Keratinocyte (primary cell): ENCODE measurements at regions not wholly inside any gene's neighbourhood (a gene's known extent, or its start where the extent isn't known, plus 50 kb on each side); places are given as distances from the start of the nearest gene placed in this dataset.

Source experiments
- DNase-seq: peaks from one replicate; pipeline ENCODE4 v3.0.0-alpha.2; 2011; ENCODE audit warnings: low read depth, missing footprints, low spot score
- FAIRE-seq: peaks from 2 replicates; lab custom pipeline; 2011; peaks lifted over from hg19 to GRCh38; lab: Jason Lieb, UNC
- H2AFZ ChIP-seq: 2 replicates; pipeline ENCODE4 v1.6.0; 2012; ENCODE audit warnings: low read length, control low read depth, inconsistent platforms; ENCODE audit not compliant: control insufficient read depth
- H3K27ac ChIP-seq: 2 replicates; pipeline ENCODE4 v1.5.1; 2011; ENCODE audit warnings: low read length; ENCODE audit not compliant: control insufficient read depth, insufficient read depth
- H3K27me3 ChIP-seq: 3 replicates; pipeline ENCODE4 v1.6.0; 2011; ENCODE audit warnings: low read length; ENCODE audit not compliant: control insufficient read depth, insufficient read depth; ENCODE audit errors: extremely low read depth
- H3K36me3 ChIP-seq, 2 experiments: 2 replicates in 1 of 2; 3 replicates in 1 of 2; pipeline ENCODE4 v1.5.1; 2011; ENCODE audit warnings: low read length in 2 of 2, mild to moderate bottlenecking in 1 of 2; ENCODE audit not compliant: control insufficient read depth in 2 of 2, insufficient read depth in 2 of 2; ENCODE audit errors: extremely low read depth in 1 of 2
- H3K4me1 ChIP-seq: 3 replicates; pipeline ENCODE4 v1.5.1; 2011; ENCODE audit warnings: low read length; ENCODE audit not compliant: control insufficient read depth, insufficient read depth; ENCODE audit errors: extremely low read depth
- H3K4me2 ChIP-seq: 3 replicates; pipeline ENCODE4 v1.6.0; 2011; ENCODE audit warnings: low read depth, low read length; ENCODE audit not compliant: control insufficient read depth, insufficient read depth; ENCODE audit errors: extremely low read depth
- H3K4me3 ChIP-seq, 3 experiments: fragments of 200-600 bp in 1 of 3; sonication (generic) in 1 of 3; 2 replicates in 2 of 3; 3 replicates in 1 of 3; pipeline ENCODE4 v1.5.1; 2011 to 2016; ENCODE audit warnings: low read length in 3 of 3, mild to moderate bottlenecking in 3 of 3, control low read depth in 2 of 3, inconsistent platforms in 1 of 3, low read depth in 1 of 3, mixed read lengths in 1 of 3, mixed run types in 1 of 3, moderate library complexity in 1 of 3; ENCODE audit not compliant: control insufficient read depth in 2 of 3, insufficient read depth in 2 of 3; ENCODE audit errors: extremely low read depth in 1 of 3
- H3K79me2 ChIP-seq: 2 replicates; pipeline ENCODE4 v1.6.0; 2012; ENCODE audit warnings: low read length; ENCODE audit not compliant: control insufficient read depth, insufficient read depth
- H3K9ac ChIP-seq: 3 replicates; pipeline ENCODE4 v1.6.0; 2011; ENCODE audit warnings: low read length; ENCODE audit not compliant: control insufficient read depth, insufficient read depth; ENCODE audit errors: extremely low read depth
- H3K9me1 ChIP-seq: 3 replicates; pipeline ENCODE4 v1.6.0; 2011; ENCODE audit warnings: low read length; ENCODE audit not compliant: control insufficient read depth, insufficient read depth; ENCODE audit errors: extremely low read depth
- H3K9me3 ChIP-seq: 2 replicates; pipeline ENCODE4 v1.5.1; 2012; ENCODE audit warnings: low read depth, low read length; ENCODE audit not compliant: control insufficient read depth
- H4K20me1 ChIP-seq: 3 replicates; pipeline ENCODE4 v1.6.0; 2011; ENCODE audit warnings: low read length; ENCODE audit not compliant: control insufficient read depth, insufficient read depth; ENCODE audit errors: extremely low read depth
- CTCF ChIP-seq, 3 experiments: IDR thresholded peaks in 1 of 3; conservative IDR thresholded peaks in 1 of 3; optimal IDR thresholded peaks in 1 of 3; 2 replicates in 2 of 3; 3 replicates in 1 of 3; pipeline versions ENCODE3 to v1.5.1; 2011; ENCODE audit warnings: low read length in 3 of 3, mild to moderate bottlenecking in 3 of 3, moderate library complexity in 2 of 3, control low read depth in 1 of 3, inconsistent platforms in 1 of 3; ENCODE audit not compliant: insufficient read depth in 2 of 3; ENCODE audit errors: extremely low read depth in 1 of 3
- EZH2 ChIP-seq: IDR thresholded peaks from one replicate; pipeline ENCODE4 v1.6.1; 2012; ENCODE audit warnings: inconsistent platforms, mild to moderate bottlenecking, low read length, moderate library complexity
- dilution Hi-C: fragments of 300-500 bp; cut with MboI; formaldehyde crosslinking; loops from one replicate; pipeline ENCODE4 v1.7.0; 2020; ENCODE audit warnings: low sequenced_read_pairs; ENCODE audit not compliant: extremely low pct_ligation_motif_present

DNA sequence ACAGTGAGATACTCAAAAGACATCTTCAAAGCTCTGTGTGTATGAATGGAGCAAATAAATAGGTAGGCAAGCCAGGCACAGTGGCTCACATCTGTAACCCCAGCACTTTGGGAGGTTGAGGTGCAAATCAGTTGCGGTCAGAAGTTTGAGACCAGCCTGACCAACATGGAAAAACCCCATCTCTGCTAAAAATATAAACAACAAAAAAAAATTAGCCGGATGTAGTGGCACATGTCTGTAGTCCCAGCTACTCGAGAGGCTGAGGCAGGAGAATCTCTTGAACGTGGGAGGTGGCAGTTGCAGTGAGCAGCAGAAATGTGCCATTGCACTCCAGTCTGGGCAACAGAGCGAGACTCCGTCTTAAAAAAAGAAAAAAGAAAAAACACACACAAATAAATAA lies 945.1 kb upstream of the PIK3C3 start:
- no peaks in the 10 kb centered on the region for H3K36me3 ChIP-seq
- no peaks in the 10 kb centered on the region for H4K20me1 ChIP-seq
- H3K27me3 ChIP-seq: no peaks in the 10 kb centered on the region
- H3K9me1 ChIP-seq: no peaks in the 10 kb centered on the region
- no peak overlapping the region for H2AFZ ChIP-seq
- no peak for FAIRE-seq
- DNase-seq: no peak
- dilution Hi-C loops: no loop called here
- H3K27ac ChIP-seq: no peak overlapping the region
- H3K9ac ChIP-seq: no peak overlapping the region
- H3K4me3 ChIP-seq: no peak overlapping the region
- H3K9me3 ChIP-seq: no peaks in the 10 kb centered on the region
- no peaks in the 10 kb centered on the region for H3K4me1 ChIP-seq
- no peak overlapping the region for H3K4me2 ChIP-seq
- TF ChIP-seq EZH2: no peak
- no peak for TF ChIP-seq CTCF (optimal IDR thresholded peaks at IDR 0.05 in 1 of 3, IDR thresholded peaks at IDR 0.05 in 1 of 3, conservative IDR thresholded peaks at IDR 0.05 in 1 of 3; ENCODE audit: extremely low read depth in 1 of 3, insufficient read depth in 2 of 3, low read length in 3 of 3)
- no peaks in the 10 kb centered on the region for H3K79me2 ChIP-seq

DNA sequence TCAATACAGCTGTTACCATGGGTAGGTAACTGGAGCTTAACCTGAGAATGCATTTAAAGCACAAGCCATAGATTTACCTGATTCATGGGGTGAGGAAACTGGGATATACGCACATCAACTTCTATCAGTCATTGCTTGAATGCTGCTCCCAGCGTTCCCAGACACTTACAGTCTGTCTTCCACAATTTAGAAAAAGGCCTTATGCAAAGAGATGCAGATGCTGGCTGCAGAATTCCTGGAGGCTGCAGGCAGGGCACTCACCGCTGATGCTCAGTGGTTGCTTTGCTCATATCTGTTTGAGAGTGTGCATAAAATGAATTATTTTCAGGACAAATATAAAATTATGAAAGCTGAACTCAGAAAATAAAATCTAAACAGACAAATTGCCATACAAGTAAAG lies 950.7 kb upstream of the PIK3C3 start:
- H3K4me2 ChIP-seq: no peak overlapping the region
- H3K36me3 ChIP-seq: no peaks in the 10 kb centered on the region
- DNase-seq (no peak), FAIRE-seq (no peak)
- no peaks in the 10 kb centered on the region for H3K79me2 ChIP-seq
- H3K9me1 ChIP-seq: no peaks in the 10 kb centered on the region
- H2AFZ ChIP-seq: no peak overlapping the region
- dilution Hi-C loops: no loop called here
- no peaks in the 10 kb centered on the region for H3K9me3 ChIP-seq
- H3K27me3 ChIP-seq: no peaks in the 10 kb centered on the region
- no peaks in the 10 kb centered on the region for H3K4me1 ChIP-seq
- no peak overlapping the region for H3K4me3 ChIP-seq
- TF ChIP-seq CTCF (optimal IDR thresholded peaks at IDR 0.05 in 1 of 3, IDR thresholded peaks at IDR 0.05 in 1 of 3, conservative IDR thresholded peaks at IDR 0.05 in 1 of 3; ENCODE audit: extremely low read depth in 1 of 3, insufficient read depth in 2 of 3, low read length in 3 of 3): no peak
- TF ChIP-seq EZH2: no peak
- H3K27ac ChIP-seq: no peak overlapping the region
- no peaks in the 10 kb centered on the region for H4K20me1 ChIP-seq
- H3K9ac ChIP-seq: no peak overlapping the region
